GM23338 (cell line): ENCODE measurements at regions not wholly inside any gene's neighbourhood (a gene's known extent, or its start where the extent isn't known, plus 50 kb on each side); places are given as distances from the start of the nearest gene placed in this dataset.

Source experiments
- ATAC-seq: fragments of 200-7000 bp; cut with Tn5 transposase; 3 replicates; pipeline ENCODE4 v1.9.1; 2020
- DNase-seq: peaks from one replicate; pipeline ENCODE4 v3.0.0-alpha.2; 2015; ENCODE audit warnings: low spot score
- H2AFZ ChIP-seq: fragments of 200-600 bp; sonication (generic); 2 replicates; pipeline ENCODE4 v1.8.0; 2016; ENCODE audit warnings: antibody characterized with exemption, mild to moderate bottlenecking, moderate library complexity
- H3F3A ChIP-seq: fragments of 200-600 bp; sonication (generic); replicated peaks from 2 replicates; pipeline ENCODE4 v1.8.0; 2017; ENCODE audit warnings: antibody characterized with exemption, mixed run types, low read depth
- H3K27ac ChIP-seq: fragments of 200-600 bp; sonication (generic); 2 replicates; pipeline ENCODE4 v1.6.1; 2016; ENCODE audit warnings: low read depth
- H3K27me3 ChIP-seq: fragments of 200-600 bp; sonication (generic); 2 replicates; pipeline ENCODE4 v1.8.0; 2016; ENCODE audit warnings: mild to moderate bottlenecking, mixed run types, moderate library complexity; ENCODE audit not compliant: insufficient read depth
- H3K36me3 ChIP-seq: fragments of 200-600 bp; sonication (generic); 2 replicates; pipeline ENCODE4 v1.8.0; 2016; ENCODE audit warnings: mild to moderate bottlenecking; ENCODE audit not compliant: insufficient read depth
- H3K4me1 ChIP-seq: fragments of 200-600 bp; sonication (generic); 2 replicates; pipeline ENCODE4 v1.8.0; 2016; ENCODE audit warnings: mild to moderate bottlenecking, moderate library complexity; ENCODE audit not compliant: insufficient read depth
- H3K4me2 ChIP-seq: fragments of 200-600 bp; sonication (generic); 2 replicates; pipeline ENCODE4 v1.7.1; 2017; ENCODE audit warnings: mixed run types
- H3K4me3 ChIP-seq: fragments of 200-600 bp; sonication (generic); 2 replicates; pipeline ENCODE4 v1.6.1; 2016; ENCODE audit warnings: mixed run types
- H3K79me2 ChIP-seq: fragments of 200-600 bp; sonication (generic); replicated peaks from 2 replicates; pipeline ENCODE4 v1.8.0; 2017; ENCODE audit warnings: mild to moderate bottlenecking; ENCODE audit not compliant: insufficient read depth
- H3K9me2 ChIP-seq: fragments of 200-600 bp; sonication (generic); 2 replicates; pipeline ENCODE4 v1.8.0; 2017; ENCODE audit not compliant: insufficient read depth
- H4K20me1 ChIP-seq: fragments of 200-600 bp; sonication (generic); replicated peaks from 2 replicates; pipeline ENCODE4 v1.8.0; 2017; ENCODE audit warnings: mild to moderate bottlenecking; ENCODE audit not compliant: insufficient read depth
- H3K27ac Mint-ChIP-seq: 2 replicates; pipeline ENCODE4 v1.8.0; 2020; ENCODE audit warnings: inconsistent platforms, mild to moderate bottlenecking, moderate library complexity, mixed read lengths
- H3K27me3 Mint-ChIP-seq: 3 replicates; pipeline ENCODE4 v1.8.0; 2022; ENCODE audit warnings: low read depth, mild to moderate bottlenecking, moderate library complexity, mixed read lengths, inconsistent platforms; ENCODE audit not compliant: insufficient read depth, poor library complexity
- H3K36me3 Mint-ChIP-seq: 3 replicates; pipeline ENCODE4 v1.8.0; 2021; ENCODE audit warnings: low read depth, mild to moderate bottlenecking, inconsistent platforms, moderate library complexity, mixed read lengths
- H3K4me1 Mint-ChIP-seq: 3 replicates; pipeline ENCODE4 v1.8.0; 2020; ENCODE audit warnings: mild to moderate bottlenecking, inconsistent platforms, mixed read lengths
- H3K4me3 Mint-ChIP-seq: 3 replicates; pipeline ENCODE4 v1.8.0; 2021; ENCODE audit warnings: moderate library complexity, mild to moderate bottlenecking, inconsistent platforms, mixed read lengths
- H3K9me3 Mint-ChIP-seq: 3 replicates; pipeline ENCODE4 v1.8.0; 2020; ENCODE audit warnings: moderate library complexity, mild to moderate bottlenecking, inconsistent platforms, mixed read lengths
- EZH2 ChIP-seq: fragments of 200-600 bp; sonication (generic); IDR thresholded peaks from one replicate; pipeline ENCODE4 v1.8.0; 2017; ENCODE audit warnings: antibody characterized with exemption, mild to moderate bottlenecking, low read depth; ENCODE audit not compliant: unreplicated experiment
- EZH2phosphoT487 ChIP-seq: fragments of 200-600 bp; sonication (generic); IDR thresholded peaks from one replicate; pipeline ENCODE4 v1.8.1; 2018; ENCODE audit warnings: antibody characterized with exemption; ENCODE audit not compliant: unreplicated experiment
- JUNB ChIP-seq: IDR thresholded peaks from one replicate; pipeline ENCODE4 v1.6.1; 2016; ENCODE audit warnings: antibody characterized with exemption; ENCODE audit not compliant: unreplicated experiment
- NANOG ChIP-seq: IDR thresholded peaks from 2 replicates; pipeline ENCODE4 v1.6.1; 2016; ENCODE audit warnings: antibody characterized with exemption, borderline replicate concordance
- POLR2AphosphoS5 ChIP-seq: IDR thresholded peaks from 2 replicates; pipeline ENCODE4 v1.6.1; 2016; ENCODE audit warnings: antibody characterized with exemption, low read depth
- STAT1 ChIP-seq: IDR thresholded peaks from one replicate; pipeline ENCODE4 v1.6.1; 2016; ENCODE audit warnings: antibody characterized with exemption; ENCODE audit not compliant: unreplicated experiment
- ZNF114 ChIP-seq: fragments of 250-450 bp; sonication (Bioruptor Pico); IDR thresholded peaks from 2 replicates; pipeline ENCODE4 v1.5.0; 2020; ENCODE audit warnings: mild to moderate bottlenecking, moderate library complexity
- ZNF331 ChIP-seq: fragments of 250-450 bp; sonication (Bioruptor Pico); IDR thresholded peaks from 2 replicates; pipeline ENCODE4 v1.5.0; 2020; ENCODE audit warnings: low read depth, mild to moderate bottlenecking, moderate library complexity
- TF ChIP-seq, protein P1 (sequence below): IDR thresholded peaks from one replicate; pipeline ENCODE4 v1.6.1; 2018; ENCODE audit warnings: antibody characterized with exemption; ENCODE audit not compliant: unreplicated experiment
- TF ChIP-seq, protein P2 (sequence below): IDR thresholded peaks from 2 replicates; pipeline ENCODE4 v1.6.1; 2016; ENCODE audit warnings: antibody characterized with exemption
- TF ChIP-seq, protein P3 (sequence below): fragments of 250-450 bp; sonication (Bioruptor Pico); IDR thresholded peaks from 2 replicates; pipeline ENCODE4 v1.5.0; 2020; ENCODE audit warnings: mild to moderate bottlenecking, moderate library complexity

DNA sequence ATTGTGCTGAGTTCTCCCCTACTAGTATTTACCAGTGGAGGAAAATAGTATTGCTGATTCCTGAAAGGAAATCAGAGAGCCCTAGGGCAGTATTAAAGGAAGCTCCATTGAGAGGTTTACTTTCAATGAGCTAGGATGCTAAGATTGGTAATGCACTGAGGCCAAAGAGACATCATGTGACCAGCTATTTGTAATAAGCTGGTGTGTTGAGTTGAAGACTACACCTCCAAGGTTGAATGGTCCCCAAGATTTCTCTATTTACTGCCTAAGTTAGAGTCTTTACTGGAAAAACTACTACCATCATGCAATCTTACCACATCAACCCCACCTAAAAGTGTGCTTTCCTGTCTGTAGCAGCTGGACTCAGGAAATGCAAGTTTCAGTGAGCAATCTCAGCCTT lies 151.5 kb upstream of the GJE1 start (continued):
- TF ChIP-seq, protein P1, sequence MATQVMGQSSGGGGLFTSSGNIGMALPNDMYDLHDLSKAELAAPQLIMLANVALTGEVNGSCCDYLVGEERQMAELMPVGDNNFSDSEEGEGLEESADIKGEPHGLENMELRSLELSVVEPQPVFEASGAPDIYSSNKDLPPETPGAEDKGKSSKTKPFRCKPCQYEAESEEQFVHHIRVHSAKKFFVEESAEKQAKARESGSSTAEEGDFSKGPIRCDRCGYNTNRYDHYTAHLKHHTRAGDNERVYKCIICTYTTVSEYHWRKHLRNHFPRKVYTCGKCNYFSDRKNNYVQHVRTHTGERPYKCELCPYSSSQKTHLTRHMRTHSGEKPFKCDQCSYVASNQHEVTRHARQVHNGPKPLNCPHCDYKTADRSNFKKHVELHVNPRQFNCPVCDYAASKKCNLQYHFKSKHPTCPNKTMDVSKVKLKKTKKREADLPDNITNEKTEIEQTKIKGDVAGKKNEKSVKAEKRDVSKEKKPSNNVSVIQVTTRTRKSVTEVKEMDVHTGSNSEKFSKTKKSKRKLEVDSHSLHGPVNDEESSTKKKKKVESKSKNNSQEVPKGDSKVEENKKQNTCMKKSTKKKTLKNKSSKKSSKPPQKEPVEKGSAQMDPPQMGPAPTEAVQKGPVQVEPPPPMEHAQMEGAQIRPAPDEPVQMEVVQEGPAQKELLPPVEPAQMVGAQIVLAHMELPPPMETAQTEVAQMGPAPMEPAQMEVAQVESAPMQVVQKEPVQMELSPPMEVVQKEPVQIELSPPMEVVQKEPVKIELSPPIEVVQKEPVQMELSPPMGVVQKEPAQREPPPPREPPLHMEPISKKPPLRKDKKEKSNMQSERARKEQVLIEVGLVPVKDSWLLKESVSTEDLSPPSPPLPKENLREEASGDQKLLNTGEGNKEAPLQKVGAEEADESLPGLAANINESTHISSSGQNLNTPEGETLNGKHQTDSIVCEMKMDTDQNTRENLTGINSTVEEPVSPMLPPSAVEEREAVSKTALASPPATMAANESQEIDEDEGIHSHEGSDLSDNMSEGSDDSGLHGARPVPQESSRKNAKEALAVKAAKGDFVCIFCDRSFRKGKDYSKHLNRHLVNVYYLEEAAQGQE, result no peak
- TF ChIP-seq ZNF114 (CRISPR knock-in tag), result no peak

DNA sequence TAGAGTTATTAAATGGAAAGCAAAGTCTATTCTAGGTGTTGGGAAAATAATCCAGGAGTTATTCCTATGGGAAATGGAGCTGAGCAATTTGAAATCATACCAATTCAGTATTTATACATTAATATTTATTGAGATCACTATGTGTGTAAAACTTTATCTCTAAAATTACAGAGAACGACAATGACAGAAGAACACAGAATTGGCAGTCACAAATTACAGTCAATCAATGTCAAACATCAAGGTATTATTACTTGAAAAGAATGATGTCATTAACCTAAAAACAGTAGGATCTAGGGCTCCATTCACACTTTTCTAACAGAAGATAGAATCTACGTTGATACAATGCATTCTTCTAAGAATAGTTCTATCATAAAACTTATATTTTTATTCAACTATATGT lies 154.9 kb upstream of the GJE1 start:
- H3K79me2 ChIP-seq, result peaks cover 6% of the 10 kb centered on the region
- H3F3A ChIP-seq, result no peaks in the 10 kb centered on the region
- no peak overlapping the region for H3K4me3 ChIP-seq
- no peak for ATAC-seq
- H3K27me3 ChIP-seq, result no peaks in the 10 kb centered on the region
- H3K36me3 ChIP-seq, result no peaks in the 10 kb centered on the region
- no peaks in the 10 kb centered on the region for H4K20me1 ChIP-seq
- no peak overlapping the region for H3K27ac ChIP-seq
- no peak overlapping the region for H3K4me3 Mint-ChIP-seq
- H3K4me1 Mint-ChIP-seq, result no peaks in the 10 kb centered on the region
- H3K27me3 Mint-ChIP-seq, result no peaks in the 10 kb centered on the region
- H3K9me2 ChIP-seq, result no peaks in the 10 kb centered on the region
- H2AFZ ChIP-seq, result no peak overlapping the region
- H3K36me3 Mint-ChIP-seq, result no peaks in the 10 kb centered on the region
- H3K9me3 Mint-ChIP-seq, result no peaks in the 10 kb centered on the region
- H3K27ac Mint-ChIP-seq, result no peak overlapping the region
- H3K4me1 ChIP-seq, result no peaks in the 10 kb centered on the region
- DNase-seq, result no peak
- H3K4me2 ChIP-seq, result no peak overlapping the region
- no peak for TF ChIP-seq NANOG
- TF ChIP-seq, protein P2, sequence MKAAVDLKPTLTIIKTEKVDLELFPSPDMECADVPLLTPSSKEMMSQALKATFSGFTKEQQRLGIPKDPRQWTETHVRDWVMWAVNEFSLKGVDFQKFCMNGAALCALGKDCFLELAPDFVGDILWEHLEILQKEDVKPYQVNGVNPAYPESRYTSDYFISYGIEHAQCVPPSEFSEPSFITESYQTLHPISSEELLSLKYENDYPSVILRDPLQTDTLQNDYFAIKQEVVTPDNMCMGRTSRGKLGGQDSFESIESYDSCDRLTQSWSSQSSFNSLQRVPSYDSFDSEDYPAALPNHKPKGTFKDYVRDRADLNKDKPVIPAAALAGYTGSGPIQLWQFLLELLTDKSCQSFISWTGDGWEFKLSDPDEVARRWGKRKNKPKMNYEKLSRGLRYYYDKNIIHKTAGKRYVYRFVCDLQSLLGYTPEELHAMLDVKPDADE, result no peak
- TF ChIP-seq, protein P3, sequence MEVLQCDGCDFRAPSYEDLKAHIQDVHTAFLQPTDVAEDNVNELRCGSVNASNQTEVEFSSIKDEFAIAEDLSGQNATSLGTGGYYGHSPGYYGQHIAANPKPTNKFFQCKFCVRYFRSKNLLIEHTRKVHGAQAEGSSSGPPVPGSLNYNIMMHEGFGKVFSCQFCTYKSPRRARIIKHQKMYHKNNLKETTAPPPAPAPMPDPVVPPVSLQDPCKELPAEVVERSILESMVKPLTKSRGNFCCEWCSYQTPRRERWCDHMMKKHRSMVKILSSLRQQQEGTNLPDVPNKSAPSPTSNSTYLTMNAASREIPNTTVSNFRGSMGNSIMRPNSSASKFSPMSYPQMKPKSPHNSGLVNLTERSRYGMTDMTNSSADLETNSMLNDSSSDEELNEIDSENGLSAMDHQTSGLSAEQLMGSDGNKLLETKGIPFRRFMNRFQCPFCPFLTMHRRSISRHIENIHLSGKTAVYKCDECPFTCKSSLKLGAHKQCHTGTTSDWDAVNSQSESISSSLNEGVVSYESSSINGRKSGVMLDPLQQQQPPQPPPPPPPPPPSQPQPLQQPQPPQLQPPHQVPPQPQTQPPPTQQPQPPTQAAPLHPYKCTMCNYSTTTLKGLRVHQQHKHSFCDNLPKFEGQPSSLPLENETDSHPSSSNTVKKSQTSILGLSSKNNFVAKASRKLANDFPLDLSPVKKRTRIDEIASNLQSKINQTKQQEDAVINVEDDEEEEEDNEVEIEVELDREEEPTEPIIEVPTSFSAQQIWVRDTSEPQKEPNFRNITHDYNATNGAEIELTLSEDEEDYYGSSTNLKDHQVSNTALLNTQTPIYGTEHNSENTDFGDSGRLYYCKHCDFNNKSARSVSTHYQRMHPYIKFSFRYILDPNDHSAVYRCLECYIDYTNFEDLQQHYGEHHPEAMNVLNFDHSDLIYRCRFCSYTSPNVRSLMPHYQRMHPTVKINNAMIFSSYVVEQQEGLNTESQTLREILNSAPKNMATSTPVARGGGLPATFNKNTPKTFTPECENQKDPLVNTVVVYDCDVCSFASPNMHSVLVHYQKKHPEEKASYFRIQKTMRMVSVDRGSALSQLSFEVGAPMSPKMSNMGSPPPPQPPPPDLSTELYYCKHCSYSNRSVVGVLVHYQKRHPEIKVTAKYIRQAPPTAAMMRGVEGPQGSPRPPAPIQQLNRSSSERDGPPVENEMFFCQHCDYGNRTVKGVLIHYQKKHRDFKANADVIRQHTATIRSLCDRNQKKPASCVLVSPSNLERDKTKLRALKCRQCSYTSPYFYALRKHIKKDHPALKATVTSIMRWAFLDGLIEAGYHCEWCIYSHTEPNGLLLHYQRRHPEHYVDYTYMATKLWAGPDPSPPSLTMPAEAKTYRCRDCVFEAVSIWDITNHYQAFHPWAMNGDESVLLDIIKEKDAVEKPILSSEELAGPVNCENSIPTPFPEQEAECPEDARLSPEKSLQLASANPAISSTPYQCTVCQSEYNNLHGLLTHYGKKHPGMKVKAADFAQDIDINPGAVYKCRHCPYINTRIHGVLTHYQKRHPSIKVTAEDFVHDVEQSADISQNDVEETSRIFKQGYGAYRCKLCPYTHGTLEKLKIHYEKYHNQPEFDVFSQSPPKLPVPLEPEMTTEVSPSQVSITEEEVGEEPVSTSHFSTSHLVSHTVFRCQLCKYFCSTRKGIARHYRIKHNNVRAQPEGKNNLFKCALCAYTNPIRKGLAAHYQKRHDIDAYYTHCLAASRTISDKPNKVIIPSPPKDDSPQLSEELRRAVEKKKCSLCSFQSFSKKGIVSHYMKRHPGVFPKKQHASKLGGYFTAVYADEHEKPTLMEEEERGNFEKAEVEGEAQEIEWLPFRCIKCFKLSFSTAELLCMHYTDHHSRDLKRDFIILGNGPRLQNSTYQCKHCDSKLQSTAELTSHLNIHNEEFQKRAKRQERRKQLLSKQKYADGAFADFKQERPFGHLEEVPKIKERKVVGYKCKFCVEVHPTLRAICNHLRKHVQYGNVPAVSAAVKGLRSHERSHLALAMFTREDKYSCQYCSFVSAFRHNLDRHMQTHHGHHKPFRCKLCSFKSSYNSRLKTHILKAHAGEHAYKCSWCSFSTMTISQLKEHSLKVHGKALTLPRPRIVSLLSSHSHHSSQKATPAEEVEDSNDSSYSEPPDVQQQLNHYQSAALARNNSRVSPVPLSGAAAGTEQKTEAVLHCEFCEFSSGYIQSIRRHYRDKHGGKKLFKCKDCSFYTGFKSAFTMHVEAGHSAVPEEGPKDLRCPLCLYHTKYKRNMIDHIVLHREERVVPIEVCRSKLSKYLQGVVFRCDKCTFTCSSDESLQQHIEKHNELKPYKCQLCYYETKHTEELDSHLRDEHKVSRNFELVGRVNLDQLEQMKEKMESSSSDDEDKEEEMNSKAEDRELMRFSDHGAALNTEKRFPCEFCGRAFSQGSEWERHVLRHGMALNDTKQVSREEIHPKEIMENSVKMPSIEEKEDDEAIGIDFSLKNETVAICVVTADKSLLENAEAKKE, result no peak
- TF ChIP-seq EZH2phosphoT487, result no peak
- no peak for TF ChIP-seq EZH2
- no peak for TF ChIP-seq STAT1
- no peak for TF ChIP-seq ZNF114 (CRISPR knock-in tag)
- no peak for TF ChIP-seq JUNB
- TF ChIP-seq POLR2AphosphoS5, result no peak
- no peak for TF ChIP-seq ZNF331 (CRISPR knock-in tag)
- TF ChIP-seq, protein P1, result no peak
